ENCODE measurements at regions not wholly inside any gene's neighbourhood (a gene's known extent, or its start where the extent isn't known, plus 50 kb on each side); places are given as distances from the start of the nearest gene placed in this dataset.

DNA sequence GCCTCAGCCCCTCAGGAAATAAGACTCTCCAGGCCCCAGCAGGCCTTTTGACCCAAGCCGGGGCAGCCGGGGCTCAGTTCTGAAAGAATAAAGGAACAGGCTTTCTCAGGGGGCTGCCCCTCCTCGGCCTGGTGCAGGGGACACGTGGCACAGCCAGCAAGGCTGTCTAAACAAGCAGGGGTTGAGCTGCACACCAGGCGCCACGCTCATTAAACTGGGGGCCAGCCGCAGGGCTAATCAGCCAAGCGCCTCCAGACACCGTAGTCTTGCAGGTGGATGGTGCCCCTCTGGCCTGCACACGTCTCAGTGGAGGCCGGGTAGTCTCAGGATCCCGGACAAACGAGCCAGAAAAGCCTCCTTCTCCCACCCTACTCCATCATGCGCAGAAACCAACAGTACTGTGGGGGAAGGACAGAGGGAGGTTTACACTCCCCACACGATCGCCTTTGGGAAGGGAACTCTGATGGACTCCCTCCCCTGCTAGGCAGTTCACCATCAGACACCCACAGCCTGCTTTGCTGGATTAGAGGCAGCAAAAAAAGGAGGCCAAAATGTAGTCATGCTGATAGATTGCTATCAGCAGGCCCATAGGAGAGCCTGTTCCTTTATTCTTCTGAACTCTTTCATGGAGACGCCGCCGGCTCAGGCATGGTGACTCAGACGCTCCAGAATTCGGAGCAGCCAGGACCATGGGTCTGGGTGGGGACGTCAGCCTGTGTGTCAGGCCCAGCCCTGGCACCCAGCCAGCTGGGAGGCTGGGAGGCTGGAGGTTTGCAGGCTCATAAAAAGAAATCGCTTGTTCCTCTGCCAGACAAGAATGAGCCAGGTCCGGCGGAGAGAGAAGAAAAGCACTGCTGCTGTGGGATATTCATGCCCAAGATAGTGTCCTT is 342.4 kb downstream of the BCOR start:
- Histone ChIP-seq H3K4me1 (ENCODE audit: control insufficient read depth, insufficient read depth, low read length) (peaks cover 13% of the 10 kb centered on the region), H3K27me3 (replicated peaks; ENCODE audit: control insufficient read depth, insufficient read depth, low read length) (peaks cover 4% of the 10 kb centered on the region), H3K4me3 (ENCODE audit: low read length) (no peak overlapping the region), H3K9ac (ENCODE audit: low read length) (peak overlapping the region; percentile 42), H3K9me3 (ENCODE audit: control insufficient read depth, low read length) (no peaks in the 10 kb centered on the region), H3K36me3 (ENCODE audit: control insufficient read depth, insufficient read depth, low read length, severe bottlenecking) (no peaks in the 10 kb centered on the region)
- DNase-seq (ENCODE audit: low read depth): peak; percentile 93

DNA sequence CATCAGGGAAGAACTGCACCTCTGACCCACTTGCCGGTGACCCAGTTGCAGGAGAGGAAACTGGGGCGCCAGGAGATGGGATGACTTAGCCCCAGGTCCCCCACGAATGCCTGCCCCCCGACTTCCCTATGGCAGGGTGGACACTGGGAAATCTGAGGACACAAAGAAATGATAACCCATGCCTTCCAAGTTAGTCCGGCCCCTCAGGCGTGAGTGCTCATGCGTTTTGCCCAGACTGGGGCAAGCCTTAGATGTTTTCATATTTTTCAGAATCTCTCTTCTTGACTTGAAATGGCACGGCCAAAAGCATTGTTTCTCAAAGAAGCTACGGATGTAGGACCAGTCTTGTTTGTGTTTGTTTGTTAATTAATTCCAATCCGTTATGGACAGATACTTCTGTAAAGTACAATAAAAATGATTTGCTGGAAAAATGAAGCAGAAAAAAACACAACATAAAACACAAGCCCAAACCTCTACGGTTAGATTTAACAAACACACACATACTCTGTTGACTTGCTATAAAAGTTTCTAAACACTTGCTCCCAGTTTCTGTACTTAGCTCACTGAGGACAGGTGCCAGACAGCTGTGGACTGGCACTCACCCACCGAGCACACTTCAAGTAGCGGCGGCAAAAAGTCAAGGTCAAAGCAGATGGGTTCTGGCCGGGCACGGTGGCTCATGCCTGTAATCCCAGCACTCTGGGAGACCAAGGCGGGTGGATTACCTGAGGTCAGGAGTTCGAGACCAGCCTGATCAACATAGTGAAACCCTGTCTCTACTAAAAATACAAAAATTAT is 341.5 kb downstream of the BCOR start:
- no peak for DNase-seq (ENCODE audit: low read depth)
- Histone ChIP-seq H3K9ac (ENCODE audit: low read length) (no peak overlapping the region), H3K4me3 (ENCODE audit: low read length) (no peak overlapping the region), H3K4me1 (ENCODE audit: control insufficient read depth, insufficient read depth, low read length) (peaks cover 12% of the 10 kb centered on the region), H3K9me3 (ENCODE audit: control insufficient read depth, low read length) (no peaks in the 10 kb centered on the region), H3K27me3 (replicated peaks; ENCODE audit: control insufficient read depth, insufficient read depth, low read length) (peaks cover 6% of the 10 kb centered on the region), H3K36me3 (ENCODE audit: control insufficient read depth, insufficient read depth, low read length, severe bottlenecking) (no peaks in the 10 kb centered on the region)

DNA sequence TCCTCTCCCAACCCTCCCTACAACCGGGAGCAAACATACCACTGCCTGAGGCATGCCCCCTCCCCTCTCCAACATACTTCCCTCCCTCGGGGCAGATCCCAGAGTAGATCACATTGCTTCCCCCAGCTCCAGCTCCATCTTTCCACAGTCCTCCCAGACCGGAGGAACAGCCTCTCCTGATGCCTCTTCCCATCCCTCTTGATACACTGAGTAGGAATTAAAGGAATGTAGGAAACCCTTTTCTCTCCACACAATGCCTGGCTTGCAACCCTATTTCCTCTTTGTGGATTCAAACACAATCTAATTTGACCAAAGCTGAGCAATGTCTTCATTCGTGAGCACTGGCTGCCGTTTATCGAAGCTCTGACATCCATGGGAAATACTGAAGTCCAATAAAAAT is 339.8 kb downstream of the BCOR start:
- Histone ChIP-seq H3K9ac (ENCODE audit: low read length) (no peak overlapping the region), H3K4me3 (ENCODE audit: low read length) (no peak overlapping the region), H3K9me3 (ENCODE audit: control insufficient read depth, low read length) (peaks cover 7% of the 10 kb centered on the region), H3K4me1 (ENCODE audit: control insufficient read depth, insufficient read depth, low read length) (peaks cover 12% of the 10 kb centered on the region), H3K36me3 (ENCODE audit: control insufficient read depth, insufficient read depth, low read length, severe bottlenecking) (no peaks in the 10 kb centered on the region), H3K27me3 (replicated peaks; ENCODE audit: control insufficient read depth, insufficient read depth, low read length) (peaks cover 7% of the 10 kb centered on the region)
- DNase-seq (ENCODE audit: low read depth): peak; percentile 33

DNA sequence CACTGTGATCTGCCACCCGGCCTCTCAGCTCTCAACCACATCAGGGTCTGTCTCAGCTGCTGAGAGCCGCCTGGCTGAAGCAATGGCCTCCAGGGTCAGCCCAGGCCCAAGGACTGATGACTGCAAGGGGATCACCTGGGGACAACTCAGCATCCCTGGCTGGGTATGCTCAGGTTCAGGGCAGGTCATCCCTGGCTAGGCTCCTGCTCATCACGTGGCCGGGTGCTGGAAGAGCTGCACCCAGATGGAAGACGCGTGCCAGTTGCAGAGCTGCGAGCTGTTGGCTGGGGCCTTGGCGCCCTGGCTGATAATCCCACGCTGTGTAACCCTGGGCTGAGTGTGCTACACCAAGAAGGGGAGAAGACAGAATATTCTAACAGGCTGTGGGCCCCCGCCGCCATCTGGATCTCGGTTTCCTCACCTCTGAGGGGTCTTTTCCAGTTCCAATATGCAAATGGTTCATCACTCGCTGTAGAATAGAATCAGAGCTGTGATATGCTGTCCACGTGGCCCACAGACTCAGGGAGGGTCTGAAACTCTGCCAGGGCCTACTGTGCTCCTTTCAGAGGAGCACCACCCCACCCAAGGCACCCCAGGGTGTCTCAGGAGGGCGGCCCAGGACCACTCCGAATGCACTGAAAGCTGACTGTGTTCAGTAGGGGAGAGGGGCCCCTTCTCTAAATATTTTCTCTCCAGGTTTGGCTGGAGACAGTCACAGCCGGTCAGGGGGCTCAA is 338.8 kb downstream of the BCOR start:
- H3K9me3 ChIP-seq (ENCODE audit: control insufficient read depth, low read length): peaks cover 7% of the 10 kb centered on the region
- no peak overlapping the region for H3K9ac ChIP-seq (ENCODE audit: low read length)

DNA sequence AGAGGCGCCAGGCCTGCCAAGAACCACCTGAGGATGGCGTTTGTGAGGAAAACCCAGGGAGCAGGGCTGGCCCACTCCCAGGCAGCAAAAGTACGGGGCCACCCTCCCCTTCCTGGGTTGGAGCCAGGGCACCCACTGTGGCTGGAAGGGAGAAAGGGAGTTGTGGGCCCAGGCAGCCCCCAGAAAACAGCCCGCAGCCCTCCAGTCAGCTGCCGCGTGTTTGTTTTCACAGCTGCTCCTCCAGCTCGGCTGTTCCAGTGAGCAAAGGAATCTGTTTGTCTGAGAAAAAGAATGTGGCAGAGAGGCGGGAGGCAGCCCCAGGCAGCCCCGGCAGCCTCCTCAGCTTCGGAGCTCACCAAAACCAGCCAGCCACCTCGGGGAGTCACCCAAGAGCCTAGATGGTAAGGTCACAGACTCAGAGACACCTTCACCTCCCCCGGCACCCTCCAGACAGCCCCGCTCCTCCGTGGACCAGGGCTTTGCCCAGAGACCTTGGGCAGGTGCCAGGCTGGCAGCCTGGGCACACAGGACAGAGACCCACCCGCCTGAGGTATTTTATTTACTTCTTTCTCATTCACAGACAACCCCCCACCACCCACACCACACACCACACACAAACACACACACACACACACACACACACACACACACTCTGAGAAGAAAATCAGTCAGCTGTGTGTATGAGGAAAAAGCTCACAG is 338.1 kb downstream of the BCOR start:
- H3K36me3 ChIP-seq (ENCODE audit: control insufficient read depth, insufficient read depth, low read length, severe bottlenecking): no peaks in the 10 kb centered on the region
- peak; percentile 72 for DNase-seq (ENCODE audit: low read depth)

More for the DNA sequence above, 338.8 kb downstream of the BCOR start:
- Histone ChIP-seq H3K4me3 (ENCODE audit: low read length) (no peak overlapping the region), H3K27me3 (replicated peaks; ENCODE audit: control insufficient read depth, insufficient read depth, low read length) (peaks cover 7% of the 10 kb centered on the region), H3K36me3 (ENCODE audit: control insufficient read depth, insufficient read depth, low read length, severe bottlenecking) (no peaks in the 10 kb centered on the region), H3K4me1 (ENCODE audit: control insufficient read depth, insufficient read depth, low read length) (peaks cover 12% of the 10 kb centered on the region)
- DNase-seq (ENCODE audit: low read depth): no peak

DNA sequence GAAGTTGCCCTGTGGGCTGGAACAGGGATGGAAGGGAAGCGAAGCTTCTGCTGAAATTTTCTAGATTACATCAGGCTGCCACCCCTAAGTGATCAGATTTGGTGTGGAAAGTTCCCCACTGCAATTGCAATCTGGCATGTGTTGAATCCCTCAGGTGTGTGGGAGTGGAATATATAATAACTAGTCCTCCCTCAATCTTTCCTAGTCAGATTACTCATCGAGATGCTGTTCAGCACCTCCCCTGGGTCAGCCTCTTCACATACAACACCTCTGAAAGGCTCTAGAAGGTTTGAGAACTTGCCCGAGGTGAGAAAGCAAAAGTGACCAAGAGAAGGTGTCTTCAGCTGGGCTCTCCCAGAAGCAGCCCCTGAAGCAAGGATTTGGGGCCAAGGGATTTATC is 336.8 kb downstream of the BCOR start:
- H3K4me3 ChIP-seq (ENCODE audit: low read length): no peak overlapping the region
- peaks cover 14% of the 10 kb centered on the region for H3K27me3 ChIP-seq (replicated peaks; ENCODE audit: control insufficient read depth, insufficient read depth, low read length)
- peaks cover 7% of the 10 kb centered on the region for H3K9me3 ChIP-seq (ENCODE audit: control insufficient read depth, low read length)
- DNase-seq (ENCODE audit: low read depth): no peak
- no peak overlapping the region for H3K9ac ChIP-seq (ENCODE audit: low read length)
- no peaks in the 10 kb centered on the region for H3K36me3 ChIP-seq (ENCODE audit: control insufficient read depth, insufficient read depth, low read length, severe bottlenecking)
- H3K4me1 ChIP-seq (ENCODE audit: control insufficient read depth, insufficient read depth, low read length): peaks cover 3% of the 10 kb centered on the region

More for the DNA sequence above, 338.1 kb downstream of the BCOR start:
- Histone ChIP-seq H3K4me3 (ENCODE audit: low read length) (no peak overlapping the region), H3K9ac (ENCODE audit: low read length) (no peak overlapping the region), H3K27me3 (replicated peaks; ENCODE audit: control insufficient read depth, insufficient read depth, low read length) (peaks cover 7% of the 10 kb centered on the region), H3K9me3 (ENCODE audit: control insufficient read depth, low read length) (peaks cover 7% of the 10 kb centered on the region), H3K4me1 (ENCODE audit: control insufficient read depth, insufficient read depth, low read length) (peaks cover 12% of the 10 kb centered on the region)

DNA sequence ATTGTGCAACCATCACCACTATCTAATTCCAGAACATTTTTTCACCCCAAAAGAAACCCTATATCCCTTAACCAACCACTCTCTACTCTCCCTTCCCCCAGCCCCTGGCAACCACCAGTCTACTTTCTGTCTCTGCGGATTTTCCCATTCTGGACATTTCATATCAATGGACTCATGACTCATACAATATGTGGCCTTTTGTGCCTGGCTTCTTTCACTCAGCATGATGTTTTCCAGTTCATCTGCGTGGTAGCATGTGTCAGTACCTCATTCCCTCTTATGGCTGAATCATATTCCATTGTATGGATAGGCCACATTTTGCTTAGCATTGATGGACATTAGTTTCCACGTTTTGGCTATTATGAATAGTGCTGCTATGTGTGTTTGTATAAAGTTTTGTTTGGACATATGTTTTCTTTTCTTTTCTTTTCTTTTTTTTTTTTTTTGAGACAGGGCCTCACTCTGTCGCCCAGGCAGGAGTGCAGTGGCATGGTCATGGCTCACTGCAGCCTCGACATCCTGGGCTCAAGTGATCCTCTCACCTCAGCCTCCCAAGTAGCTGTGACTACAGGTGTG is 335.4 kb downstream of the BCOR start:
- Histone ChIP-seq H3K36me3 (ENCODE audit: control insufficient read depth, insufficient read depth, low read length, severe bottlenecking) (no peaks in the 10 kb centered on the region), H3K9ac (ENCODE audit: low read length) (no peak overlapping the region), H3K4me1 (ENCODE audit: control insufficient read depth, insufficient read depth, low read length) (no peaks in the 10 kb centered on the region), H3K27me3 (replicated peaks; ENCODE audit: control insufficient read depth, insufficient read depth, low read length) (peaks cover 15% of the 10 kb centered on the region), H3K9me3 (ENCODE audit: control insufficient read depth, low read length) (peaks cover 7% of the 10 kb centered on the region), H3K4me3 (ENCODE audit: low read length) (no peak overlapping the region)
- peak; percentile 26 for DNase-seq (ENCODE audit: low read depth)

DNA sequence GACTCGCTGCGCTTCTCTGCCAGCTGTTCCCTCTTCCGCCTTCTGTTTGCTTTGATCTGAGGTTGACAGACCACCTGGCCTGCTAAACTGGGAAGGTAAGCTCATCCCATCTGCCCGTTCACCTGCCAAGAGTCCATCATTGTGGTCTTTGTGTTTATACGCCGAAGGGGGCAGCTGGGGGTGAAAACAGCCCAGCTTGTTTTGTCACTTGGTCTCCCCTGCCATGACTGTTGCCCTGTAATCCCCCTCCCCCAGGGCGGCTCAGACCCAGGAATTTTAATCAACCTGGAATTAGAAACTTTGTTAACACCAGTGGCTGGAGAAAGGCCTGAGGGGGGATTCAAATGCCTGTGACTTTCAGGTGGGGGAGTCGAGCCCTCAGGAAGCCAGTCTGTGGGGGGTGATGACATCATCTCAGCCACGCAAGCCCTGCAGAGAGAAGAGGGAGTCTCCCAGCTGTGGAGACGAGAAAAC is 333.3 kb downstream of the BCOR start:
- DNase-seq (ENCODE audit: low read depth): no peak

DNA sequence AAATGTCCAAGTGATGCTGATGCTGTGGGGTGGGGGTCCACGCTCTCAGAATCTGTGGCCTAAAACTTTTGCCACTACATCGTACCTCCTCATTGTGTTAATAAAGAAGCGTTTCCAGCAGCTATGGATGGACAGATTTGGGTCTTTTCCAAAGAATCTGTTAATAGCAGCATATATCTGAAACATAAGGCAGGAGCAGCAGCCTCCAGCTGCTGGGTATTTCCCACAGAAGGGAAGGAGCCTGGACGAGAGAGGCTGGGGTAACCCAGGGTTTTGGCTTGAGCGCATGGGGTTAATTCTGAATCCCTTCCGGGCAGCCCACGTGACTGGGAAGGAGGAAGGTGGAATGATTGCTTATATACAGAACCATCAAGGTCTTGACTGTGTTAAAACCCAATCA is 332.4 kb downstream of the BCOR start:
- H3K27me3 ChIP-seq (replicated peaks; ENCODE audit: control insufficient read depth, insufficient read depth, low read length): peaks cover 19% of the 10 kb centered on the region
- no peaks in the 10 kb centered on the region for H3K4me1 ChIP-seq (ENCODE audit: control insufficient read depth, insufficient read depth, low read length)
- H3K9ac ChIP-seq (ENCODE audit: low read length): no peak overlapping the region
- H3K9me3 ChIP-seq (ENCODE audit: control insufficient read depth, low read length): peaks cover 11% of the 10 kb centered on the region
- H3K36me3 ChIP-seq (ENCODE audit: control insufficient read depth, insufficient read depth, low read length, severe bottlenecking): no peaks in the 10 kb centered on the region
- no peak for DNase-seq (ENCODE audit: low read depth)
- H3K4me3 ChIP-seq (ENCODE audit: low read length): no peak overlapping the region

More for the DNA sequence above, 333.3 kb downstream of the BCOR start:
- H3K9ac ChIP-seq (ENCODE audit: low read length): no peak overlapping the region
- H3K9me3 ChIP-seq (ENCODE audit: control insufficient read depth, low read length): peaks cover 11% of the 10 kb centered on the region
- no peak overlapping the region for H3K4me3 ChIP-seq (ENCODE audit: low read length)
- H3K36me3 ChIP-seq (ENCODE audit: control insufficient read depth, insufficient read depth, low read length, severe bottlenecking): no peaks in the 10 kb centered on the region
- peaks cover 15% of the 10 kb centered on the region for H3K27me3 ChIP-seq (replicated peaks; ENCODE audit: control insufficient read depth, insufficient read depth, low read length)
- no peaks in the 10 kb centered on the region for H3K4me1 ChIP-seq (ENCODE audit: control insufficient read depth, insufficient read depth, low read length)

DNA sequence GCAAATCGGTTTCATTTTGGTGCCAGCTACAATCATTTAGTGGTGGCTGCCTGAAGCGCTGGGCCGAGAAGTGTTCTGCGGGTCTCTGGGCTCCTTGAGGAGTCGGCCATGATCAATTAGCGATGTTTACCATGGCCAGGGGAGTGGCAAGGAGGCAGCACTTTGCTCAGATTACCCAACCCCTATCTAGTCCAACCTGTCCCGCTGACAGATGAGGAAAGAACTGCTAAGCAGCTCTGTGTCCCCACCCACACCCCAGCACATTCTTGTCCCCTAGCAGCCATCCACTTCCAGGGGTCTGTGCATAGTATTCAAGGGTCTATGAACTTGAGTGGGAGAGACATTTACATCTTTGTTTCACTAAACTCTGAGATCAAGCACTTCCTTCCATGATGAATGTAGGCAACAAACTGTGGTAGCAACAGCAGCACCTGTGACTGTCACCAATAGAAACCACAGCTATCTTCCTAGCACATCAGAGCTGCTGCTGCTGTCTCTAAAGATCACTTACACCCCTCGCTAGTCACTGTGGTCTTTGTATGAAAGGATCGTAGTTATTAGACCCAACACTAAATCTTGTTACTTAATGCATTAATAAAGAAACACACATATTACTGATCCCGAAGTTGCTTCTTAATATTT is 331.6 kb downstream of the BCOR start:
- DNase-seq (ENCODE audit: low read depth): no peak

More for the DNA sequence above, 331.6 kb downstream of the BCOR start:
- peaks cover 11% of the 10 kb centered on the region for H3K9me3 ChIP-seq (ENCODE audit: control insufficient read depth, low read length)
- no peaks in the 10 kb centered on the region for H3K36me3 ChIP-seq (ENCODE audit: control insufficient read depth, insufficient read depth, low read length, severe bottlenecking)
- peaks cover 19% of the 10 kb centered on the region for H3K27me3 ChIP-seq (replicated peaks; ENCODE audit: control insufficient read depth, insufficient read depth, low read length)
- no peak overlapping the region for H3K4me3 ChIP-seq (ENCODE audit: low read length)
- H3K9ac ChIP-seq (ENCODE audit: low read length): no peak overlapping the region
- no peaks in the 10 kb centered on the region for H3K4me1 ChIP-seq (ENCODE audit: control insufficient read depth, insufficient read depth, low read length)
